ENCODE measurements at regions not wholly inside any gene's neighbourhood (a gene's known extent, or its start where the extent isn't known, plus 50 kb on each side); places are given as distances from the start of the nearest gene placed in this dataset.

DNA sequence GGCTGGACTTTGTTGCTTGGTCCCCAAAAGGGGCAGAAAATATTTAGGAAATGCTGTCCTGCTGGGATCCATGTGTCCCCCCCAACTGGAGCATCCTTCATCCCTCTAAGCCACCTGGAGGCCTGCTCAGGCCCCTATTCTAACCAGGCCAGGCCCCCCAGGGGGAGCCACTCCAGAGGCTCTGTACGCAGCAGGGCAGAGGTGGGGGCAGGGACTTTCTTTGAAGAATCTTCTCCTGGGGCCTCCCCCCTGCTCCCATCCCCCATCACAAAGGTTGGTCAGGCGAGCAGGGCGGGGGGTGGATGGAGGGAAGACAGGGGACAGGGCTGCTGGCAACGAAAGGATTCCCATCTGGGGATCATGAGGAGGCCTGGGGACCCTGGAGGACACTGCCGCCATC lies 170.8 kb downstream of the MN1 start:
- TF ChIP-seq, protein P1, sequence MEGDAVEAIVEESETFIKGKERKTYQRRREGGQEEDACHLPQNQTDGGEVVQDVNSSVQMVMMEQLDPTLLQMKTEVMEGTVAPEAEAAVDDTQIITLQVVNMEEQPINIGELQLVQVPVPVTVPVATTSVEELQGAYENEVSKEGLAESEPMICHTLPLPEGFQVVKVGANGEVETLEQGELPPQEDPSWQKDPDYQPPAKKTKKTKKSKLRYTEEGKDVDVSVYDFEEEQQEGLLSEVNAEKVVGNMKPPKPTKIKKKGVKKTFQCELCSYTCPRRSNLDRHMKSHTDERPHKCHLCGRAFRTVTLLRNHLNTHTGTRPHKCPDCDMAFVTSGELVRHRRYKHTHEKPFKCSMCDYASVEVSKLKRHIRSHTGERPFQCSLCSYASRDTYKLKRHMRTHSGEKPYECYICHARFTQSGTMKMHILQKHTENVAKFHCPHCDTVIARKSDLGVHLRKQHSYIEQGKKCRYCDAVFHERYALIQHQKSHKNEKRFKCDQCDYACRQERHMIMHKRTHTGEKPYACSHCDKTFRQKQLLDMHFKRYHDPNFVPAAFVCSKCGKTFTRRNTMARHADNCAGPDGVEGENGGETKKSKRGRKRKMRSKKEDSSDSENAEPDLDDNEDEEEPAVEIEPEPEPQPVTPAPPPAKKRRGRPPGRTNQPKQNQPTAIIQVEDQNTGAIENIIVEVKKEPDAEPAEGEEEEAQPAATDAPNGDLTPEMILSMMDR (IDR thresholded peaks at IDR 0.05; ENCODE audit: low read length), result no peak
- TF ChIP-seq EZH2 (IDR thresholded peaks at IDR 0.05; ENCODE audit: borderline replicate concordance, low read length), result no peak

Data from OCI-LY1 (cell line).